ENCODE measurements at regions not wholly inside any gene's neighbourhood (a gene's known extent, or its start where the extent isn't known, plus 50 kb on each side); places are given as distances from the start of the nearest gene placed in this dataset.
"Not testable (repeated sequence)": the region's sequence is repeated elsewhere in the genome, so short reads cannot be mapped to it uniquely, and the experiment has no call there.

DNA sequence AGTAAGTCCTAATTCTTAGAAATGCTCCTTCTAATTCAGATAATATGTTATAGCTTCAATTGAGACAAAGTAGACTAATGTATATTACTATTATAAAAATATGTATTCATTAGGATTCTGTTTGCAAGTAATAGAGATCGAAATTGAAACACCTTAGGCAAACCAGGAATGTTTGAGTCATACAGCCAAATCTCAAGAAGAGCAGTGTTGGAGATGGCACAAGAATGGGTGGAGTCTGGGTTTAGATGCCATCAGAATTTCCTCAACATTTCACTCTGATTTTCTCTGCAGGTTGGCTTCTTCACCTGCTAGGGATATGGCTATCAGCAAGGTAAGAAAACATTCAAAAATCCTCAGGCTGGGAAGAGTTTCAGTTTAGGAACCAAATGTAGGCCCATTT lies 405.4 kb downstream of the CCDC85A start:
- in situ Hi-C loops (cut with HindIII; ENCODE audit: low sequenced_read_pairs): no loop called here
- DNase-seq (ENCODE audit: low spot score): no peak

DNA sequence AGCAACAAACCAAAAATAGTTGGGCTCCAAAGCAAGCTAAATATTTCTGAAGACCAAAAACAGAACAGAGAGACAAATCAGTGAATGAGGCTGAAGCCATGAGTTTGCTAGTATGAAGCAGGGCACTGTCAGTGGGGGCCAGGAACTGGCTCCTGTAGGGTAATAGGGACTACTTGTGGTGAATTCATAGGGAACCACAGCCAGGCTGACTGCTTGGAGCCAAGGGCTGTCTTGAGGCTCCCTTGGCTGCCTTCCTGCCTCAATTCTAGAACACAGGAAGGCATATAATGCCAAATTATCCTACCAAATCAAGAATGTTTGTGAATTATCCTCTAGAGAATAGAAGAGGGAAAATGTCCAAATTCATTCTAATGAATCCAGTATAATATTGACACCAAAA lies 406.0 kb downstream of the CCDC85A start:
- peak; percentile 20 for DNase-seq (ENCODE audit: low spot score)
- in situ Hi-C loops (cut with HindIII; ENCODE audit: low sequenced_read_pairs): no loop called here

DNA sequence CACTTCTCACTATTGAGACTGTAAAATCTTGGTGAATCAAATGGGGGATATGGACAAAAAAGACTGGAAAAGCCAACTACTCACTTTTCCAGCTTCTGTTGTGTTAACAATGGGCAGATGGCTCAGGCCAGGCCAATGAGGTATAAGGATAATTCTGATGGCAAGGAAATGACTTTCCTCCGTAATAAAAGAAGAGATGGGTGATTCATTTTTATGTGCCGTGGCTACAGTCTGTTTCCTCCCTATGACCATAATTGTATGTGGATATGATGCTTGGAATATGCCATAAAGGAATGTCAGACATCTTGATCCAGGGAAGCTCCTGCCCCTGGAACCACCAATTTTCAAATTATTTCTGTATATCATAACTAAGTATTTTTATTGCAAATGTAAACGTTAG lies 406.8 kb downstream of the CCDC85A start:
- DNase-seq (ENCODE audit: low spot score): no peak
- in situ Hi-C loops (cut with HindIII; ENCODE audit: low sequenced_read_pairs): no loop called here

DNA sequence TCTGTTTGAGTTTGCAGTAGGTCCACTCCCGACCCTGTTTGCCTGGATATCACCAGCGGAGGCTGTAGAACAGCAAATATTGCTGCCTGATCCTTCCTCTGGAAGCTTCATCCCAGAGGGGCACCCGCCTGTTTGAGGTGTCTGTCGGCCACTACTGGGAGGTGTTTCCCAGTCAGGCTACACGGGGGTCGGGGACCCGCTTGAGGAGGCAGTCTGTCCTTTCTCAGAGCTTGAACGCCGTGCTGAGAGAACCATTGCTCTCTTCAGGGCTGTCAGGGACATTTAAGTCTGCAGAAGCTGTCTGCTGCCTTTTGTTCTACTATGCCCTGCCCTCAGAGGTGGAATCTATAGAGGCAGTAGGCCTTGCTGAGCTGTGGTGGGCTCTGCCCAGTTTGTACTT lies 422.3 kb downstream of the CCDC85A start:
- DNase-seq (ENCODE audit: low spot score); in situ Hi-C loops (cut with HindIII; ENCODE audit: low sequenced_read_pairs): not testable (repeated sequence)

DNA sequence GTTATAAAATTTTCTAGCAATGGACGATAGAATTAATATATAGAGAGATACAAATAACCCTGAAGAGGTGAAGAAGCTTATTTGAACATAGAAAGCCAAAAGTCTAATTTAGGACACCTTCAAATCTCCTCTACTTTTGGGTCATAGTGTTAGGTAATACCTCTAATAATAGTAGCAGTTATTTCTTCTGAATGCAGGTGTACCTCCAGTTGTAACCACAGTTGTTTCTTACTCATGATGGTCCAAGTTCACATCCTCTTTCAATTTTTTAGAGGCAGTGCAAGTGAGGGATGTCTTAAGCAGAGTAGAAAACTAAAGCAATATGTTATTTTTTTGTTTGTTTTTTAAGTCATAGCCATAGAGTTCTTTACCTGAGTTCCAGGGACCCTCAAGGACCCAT lies 429.5 kb downstream of the CCDC85A start:
- no peak for DNase-seq (ENCODE audit: low spot score)
- in situ Hi-C loops (cut with HindIII; ENCODE audit: low sequenced_read_pairs): no loop called here

DNA sequence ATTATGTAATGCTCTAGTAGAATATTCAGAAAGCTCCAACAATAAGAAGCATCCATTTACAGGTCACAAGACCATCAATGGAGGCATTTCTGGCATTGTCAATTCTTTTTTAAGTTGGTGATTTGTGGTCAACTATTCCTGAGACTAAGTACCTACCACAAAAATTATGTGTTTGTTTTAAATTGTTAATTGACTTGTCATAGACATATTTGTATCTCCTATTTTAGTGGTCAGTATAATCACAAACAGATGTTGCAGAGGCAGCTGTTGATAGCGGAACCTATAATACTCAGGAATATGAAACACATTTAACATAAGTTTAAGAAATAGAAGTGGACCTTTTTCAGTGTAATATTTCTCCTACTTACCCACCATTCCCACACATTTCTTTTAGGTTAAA lies 430.1 kb downstream of the CCDC85A start:
- DNase-seq (ENCODE audit: low spot score): no peak
- in situ Hi-C loops (cut with HindIII; ENCODE audit: low sequenced_read_pairs): no loop called here

DNA sequence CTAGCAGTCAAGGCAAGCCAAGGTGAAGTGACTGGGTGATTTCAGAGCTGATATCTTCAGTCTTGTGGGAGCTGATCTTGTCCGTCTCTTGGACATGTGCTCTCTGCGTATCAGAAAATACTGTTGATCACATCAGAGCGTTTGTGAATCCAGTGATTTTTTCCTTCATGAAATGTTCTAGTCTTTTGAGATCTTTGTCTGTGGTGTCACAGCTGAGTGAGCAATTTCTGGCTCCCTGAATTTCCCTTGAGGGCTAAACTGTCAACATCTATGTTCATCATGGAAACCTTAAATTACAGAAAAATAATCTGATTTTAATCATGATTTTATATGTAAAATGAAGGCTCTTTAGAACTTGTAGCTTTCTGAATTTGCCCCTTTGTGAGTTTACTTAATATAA lies 432.0 kb downstream of the CCDC85A start:
- in situ Hi-C loops (cut with HindIII; ENCODE audit: low sequenced_read_pairs): no loop called here
- DNase-seq (ENCODE audit: low spot score): no peak

DNA sequence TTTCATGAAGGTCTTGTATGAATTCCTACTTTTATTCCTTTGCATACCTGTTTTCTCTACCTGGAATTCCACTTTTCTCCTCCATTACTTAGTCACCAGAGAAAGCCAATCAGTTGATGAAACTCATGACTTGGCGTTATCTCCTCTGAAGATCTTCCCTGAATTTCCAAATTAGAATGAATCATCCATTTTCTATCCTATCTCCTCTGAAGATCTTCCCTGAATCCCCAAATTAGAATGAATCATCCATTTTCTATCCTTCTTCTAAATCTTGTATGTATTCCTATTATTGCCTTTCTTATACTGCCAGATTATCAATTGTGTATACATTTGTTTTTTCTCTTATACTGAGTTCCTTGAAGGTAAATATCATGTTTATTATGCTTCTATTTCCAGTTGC lies 440.4 kb downstream of the CCDC85A start:
- in situ Hi-C loops (cut with HindIII; ENCODE audit: low sequenced_read_pairs): no loop called here
- DNase-seq (ENCODE audit: low spot score): no peak

DNA sequence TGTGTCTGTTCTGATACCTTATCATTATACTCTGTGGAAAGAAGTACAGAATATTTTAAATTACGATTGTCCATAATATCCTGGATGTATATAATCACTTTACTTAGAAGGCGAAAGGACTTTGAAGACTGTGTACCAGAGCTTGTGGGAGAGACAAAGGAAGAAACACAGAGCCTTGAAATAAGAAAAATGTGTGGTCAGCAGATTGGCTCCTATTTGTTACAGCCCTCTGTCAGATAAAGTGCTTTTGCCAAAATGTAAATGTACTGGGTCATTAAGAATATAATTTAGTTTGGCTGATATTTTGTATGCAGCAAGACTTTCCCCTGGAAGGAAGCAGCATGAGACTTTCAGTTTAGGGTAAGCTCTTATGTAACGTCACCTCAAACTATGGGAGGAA lies 443.1 kb downstream of the CCDC85A start:
- in situ Hi-C loops (cut with HindIII; ENCODE audit: low sequenced_read_pairs): no loop called here

DNA sequence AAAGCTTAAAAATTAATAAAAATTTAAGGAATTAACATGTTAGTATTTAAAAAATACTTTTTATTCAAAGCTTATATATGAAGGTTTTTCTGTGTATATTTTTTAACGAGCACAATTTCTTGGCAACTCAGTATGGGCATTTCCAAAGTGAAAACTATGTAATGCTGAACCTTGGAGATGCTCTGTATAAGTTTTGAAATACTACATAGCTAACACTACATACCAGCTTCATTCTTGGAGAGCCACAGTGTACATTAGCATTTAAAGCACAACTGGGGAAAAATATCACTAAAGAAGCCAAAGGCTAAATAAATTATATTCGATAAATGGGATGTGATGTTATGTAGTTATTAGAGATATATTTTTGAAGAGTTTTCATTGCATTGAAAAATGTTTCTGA lies 446.5 kb downstream of the CCDC85A start:
- no peak for DNase-seq (ENCODE audit: low spot score)
- in situ Hi-C loops (cut with HindIII; ENCODE audit: low sequenced_read_pairs): no loop called here

More for the DNA sequence above, 443.1 kb downstream of the CCDC85A start:
- no peak for DNase-seq (ENCODE audit: low spot score)

DNA sequence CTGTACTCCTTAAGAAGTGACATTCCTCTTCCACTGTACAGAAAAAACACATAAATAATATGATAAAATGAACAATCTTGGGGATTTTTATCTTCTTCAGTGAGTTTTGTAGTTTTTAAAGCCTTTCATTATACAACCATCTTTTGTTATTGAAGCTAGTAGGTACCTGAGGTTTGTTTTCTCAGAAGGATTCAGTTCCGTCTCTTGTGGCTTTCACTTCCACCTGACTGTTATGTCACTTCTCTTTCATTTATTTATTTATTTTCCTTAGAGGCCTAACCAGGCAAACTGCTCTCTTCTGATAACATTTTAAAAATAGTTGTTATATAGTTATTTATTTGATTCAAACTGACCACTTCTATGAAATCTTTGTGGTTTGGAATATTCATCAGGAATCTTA lies 464.2 kb downstream of the CCDC85A start:
- no peak for DNase-seq (ENCODE audit: low spot score)
- in situ Hi-C loops (cut with HindIII; ENCODE audit: low sequenced_read_pairs): no loop called here

DNA sequence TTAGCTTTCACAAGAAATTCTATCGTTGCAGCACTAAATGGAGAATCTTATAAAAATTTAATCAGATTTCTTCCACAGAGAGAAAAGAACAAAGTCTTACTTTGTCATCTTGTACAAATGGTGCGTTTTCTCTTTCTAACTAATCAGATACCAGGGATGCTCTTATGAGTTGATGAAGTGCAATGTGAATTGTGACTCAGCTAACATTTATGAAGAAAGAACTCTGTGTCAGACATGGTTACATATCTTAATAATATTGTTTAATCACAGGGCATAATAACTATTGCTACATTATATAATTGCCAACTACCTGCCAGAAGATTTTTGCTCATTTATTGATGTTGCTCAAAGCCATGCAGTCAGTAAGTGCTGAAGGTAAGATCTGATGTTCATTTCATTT lies 465.0 kb downstream of the CCDC85A start:
- no peak for DNase-seq (ENCODE audit: low spot score)
- in situ Hi-C loops (cut with HindIII; ENCODE audit: low sequenced_read_pairs): no loop called here

DNA sequence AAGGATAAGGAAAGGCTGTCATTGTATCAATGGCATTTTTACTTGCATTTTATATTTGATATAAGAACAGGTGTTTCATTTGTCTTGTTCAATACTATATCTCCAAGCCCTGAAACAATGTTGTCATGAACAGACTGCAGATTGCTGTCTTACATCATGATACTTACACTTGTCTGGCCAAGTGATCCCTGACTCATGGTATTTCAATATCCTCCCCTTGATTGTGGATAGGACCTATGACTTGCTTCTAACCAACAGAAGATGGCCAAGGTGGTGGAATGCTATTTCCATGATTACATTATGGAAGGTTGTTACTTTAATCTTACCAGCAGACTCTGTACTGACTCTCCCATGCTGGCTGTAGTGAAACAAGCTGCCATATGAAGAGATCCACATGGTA lies 471.1 kb downstream of the CCDC85A start:
- no peak for DNase-seq (ENCODE audit: low spot score)
- in situ Hi-C loops (cut with HindIII; ENCODE audit: low sequenced_read_pairs): no loop called here

DNA sequence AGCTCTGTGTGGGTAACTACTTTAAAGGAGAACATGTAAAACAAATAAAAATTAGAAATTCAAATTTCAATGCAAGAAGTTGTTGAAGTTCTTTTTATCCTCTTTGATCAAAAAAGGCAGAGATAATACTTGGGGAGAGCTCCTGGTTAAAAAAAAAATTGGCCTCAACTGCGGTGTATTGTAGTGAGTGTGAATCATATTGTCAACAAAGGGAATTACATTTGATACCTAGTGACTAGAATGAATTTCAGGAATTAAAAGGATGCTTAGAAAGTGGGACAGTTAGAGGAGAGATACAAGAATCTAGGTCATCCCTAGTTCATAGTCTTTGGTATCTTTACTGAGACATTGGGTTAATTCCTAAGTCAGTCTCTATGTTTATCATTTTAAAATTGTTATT lies 473.0 kb downstream of the CCDC85A start:
- in situ Hi-C loops (cut with HindIII; ENCODE audit: low sequenced_read_pairs): no loop called here
- DNase-seq (ENCODE audit: low spot score): no peak

DNA sequence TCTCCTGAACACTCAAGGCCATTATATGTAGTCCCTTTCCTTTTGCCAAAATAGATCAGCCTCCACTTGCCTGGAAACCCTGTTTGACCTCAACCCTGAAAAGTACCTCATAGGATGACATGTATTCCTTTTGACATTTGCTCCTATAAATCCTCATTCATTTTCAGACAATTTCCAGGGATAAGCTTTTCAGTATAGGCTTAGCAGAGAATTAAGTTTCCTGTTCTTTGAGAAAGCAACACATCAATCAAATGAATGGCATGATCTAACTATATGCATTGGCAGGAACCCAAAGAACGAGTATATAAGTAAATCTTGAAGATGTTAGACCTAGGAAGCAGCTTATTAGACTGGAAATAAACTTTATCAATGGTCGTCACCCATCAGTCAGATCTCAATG lies 483.0 kb downstream of the CCDC85A start:
- DNase-seq (ENCODE audit: low spot score): no peak
- in situ Hi-C loops (cut with HindIII; ENCODE audit: low sequenced_read_pairs): no loop called here

DNA sequence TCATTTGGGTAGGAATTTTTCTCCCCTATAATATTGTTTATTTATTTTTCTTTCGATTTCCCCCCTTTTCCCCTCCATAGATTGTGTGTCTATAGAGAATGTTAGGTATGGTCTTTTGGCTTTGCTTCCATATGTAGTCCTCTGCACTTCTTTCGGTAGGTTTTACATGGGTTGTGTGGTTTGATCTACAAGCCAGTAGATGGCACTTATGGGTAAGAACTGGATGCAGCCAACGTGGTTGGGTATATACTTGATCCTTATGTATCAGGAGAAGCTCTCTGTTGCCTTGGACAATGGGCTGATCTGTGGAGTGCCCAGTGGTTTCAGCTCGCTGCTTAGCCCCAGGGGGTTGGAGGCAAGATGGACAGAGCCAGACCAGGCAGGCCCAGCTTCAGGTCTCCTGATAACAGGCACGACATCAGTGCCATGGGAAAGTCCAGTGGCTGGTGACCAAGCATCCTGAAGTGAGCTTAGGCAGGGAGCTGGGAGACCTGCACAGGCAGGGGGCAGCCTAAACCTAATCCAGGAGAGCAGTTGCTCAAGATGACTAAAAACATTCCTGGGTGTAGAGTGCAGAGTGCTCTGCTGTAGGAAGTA lies 488.3 kb downstream of the CCDC85A start:
- in situ Hi-C loops (cut with HindIII; ENCODE audit: low sequenced_read_pairs): no loop called here
- DNase-seq (ENCODE audit: low spot score): no peak

DNA sequence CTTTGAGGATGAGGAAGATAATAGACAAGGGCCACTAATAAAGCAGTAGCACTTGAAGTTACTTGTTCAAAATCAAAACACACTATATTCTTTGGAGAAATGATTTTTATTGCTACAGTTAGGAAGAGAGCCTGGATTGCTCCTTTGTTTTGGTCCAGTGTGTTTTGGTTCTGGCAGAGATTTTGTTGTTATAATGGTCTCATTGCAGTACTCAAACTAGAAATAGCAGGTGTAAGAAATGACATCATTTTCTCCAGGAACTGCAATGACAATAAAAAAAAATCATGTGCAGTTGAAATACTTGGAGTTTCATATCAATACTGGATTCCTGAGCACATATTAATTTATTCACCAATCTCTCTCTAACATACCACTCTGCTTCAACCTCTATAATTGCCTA lies 490.3 kb downstream of the CCDC85A start:
- in situ Hi-C loops (cut with HindIII; ENCODE audit: low sequenced_read_pairs): no loop called here

DNA sequence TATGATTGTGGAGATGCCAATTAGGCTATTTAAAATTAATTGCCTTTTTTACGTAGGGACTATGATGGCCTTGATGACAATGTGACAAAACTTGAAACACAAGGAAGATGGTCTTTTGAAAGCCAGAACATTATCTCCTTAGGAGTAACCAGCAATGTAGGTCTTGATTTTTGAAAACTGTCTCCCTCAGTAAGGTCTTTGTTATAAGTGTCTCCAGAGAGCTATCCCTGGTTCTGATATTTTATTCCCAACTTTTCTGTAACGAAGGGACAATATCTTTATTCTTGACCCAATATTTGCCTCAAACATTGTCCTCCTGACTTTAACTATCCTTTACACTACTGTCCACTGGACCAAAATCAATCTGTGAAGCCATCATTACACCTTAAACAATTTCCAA lies 493.2 kb downstream of the CCDC85A start:
- DNase-seq (ENCODE audit: low spot score): no peak
- in situ Hi-C loops (cut with HindIII; ENCODE audit: low sequenced_read_pairs): no loop called here

More for the DNA sequence above, 490.3 kb downstream of the CCDC85A start:
- DNase-seq (ENCODE audit: low spot score): no peak

DNA sequence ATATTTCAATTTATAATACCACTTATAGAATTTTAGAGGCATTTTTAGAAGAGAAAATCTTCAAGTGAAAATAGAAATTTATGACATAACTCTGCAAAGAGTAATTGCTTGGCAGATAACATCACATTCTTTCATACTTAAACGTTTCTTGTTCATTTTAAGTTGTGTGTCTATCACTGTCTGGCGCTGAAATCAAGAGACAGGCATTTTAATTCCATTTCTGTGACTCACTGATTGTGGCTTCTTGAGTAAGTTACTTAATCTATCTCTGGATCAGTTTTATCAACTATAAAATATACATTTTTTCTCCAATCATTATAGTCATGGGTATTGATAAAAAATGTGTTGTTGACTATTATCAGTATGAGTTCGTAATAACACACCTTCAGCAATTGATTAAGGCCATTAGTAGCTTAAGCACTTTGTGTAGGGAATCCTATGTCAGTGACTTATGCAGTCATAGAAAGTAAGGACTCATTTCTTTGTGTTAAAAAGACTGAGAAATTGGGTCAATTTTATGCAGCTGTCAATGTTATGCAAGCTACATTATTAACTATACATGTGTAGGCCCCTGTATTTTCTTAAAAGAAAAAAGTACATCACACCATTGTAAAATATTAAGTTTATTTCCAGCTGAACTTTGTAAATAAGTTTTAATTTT lies 497.3 kb downstream of the CCDC85A start:
- DNase-seq (ENCODE audit: low spot score): no peak
- in situ Hi-C loops (cut with HindIII; ENCODE audit: low sequenced_read_pairs): no loop called here

DNA sequence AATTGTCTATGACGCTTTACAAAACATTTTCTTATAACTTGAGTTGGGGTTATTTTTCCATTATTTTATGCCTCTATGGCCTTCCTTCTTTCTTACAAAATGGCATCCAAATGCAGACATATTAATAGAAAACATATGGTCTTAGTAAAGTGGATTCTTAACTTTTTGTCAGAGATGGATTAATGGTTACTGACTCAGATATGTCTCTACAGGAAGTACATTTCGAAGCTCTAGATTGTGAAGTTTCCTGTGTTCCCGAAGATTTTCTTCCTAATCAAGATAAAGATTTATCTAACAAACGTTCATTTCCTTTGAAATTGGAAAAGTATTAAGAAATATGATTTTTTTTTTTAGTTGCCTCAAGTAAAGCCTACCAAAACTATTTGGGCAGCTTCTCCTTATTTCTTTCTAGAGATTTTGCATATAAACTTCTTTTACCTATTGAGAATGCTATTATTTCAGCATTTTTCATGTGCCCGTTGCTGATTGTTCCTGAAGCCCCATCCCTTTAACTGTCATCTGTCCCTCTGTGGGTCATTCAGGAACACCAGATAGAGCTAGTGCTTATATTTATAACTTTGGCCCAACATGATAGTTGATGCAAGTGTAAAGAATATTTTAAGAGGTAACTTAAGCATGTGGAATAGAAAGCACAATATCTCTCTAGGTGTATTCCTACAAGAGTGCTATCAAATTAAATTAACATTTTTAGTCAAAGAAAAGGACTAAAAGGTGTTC lies 498.0 kb downstream of the CCDC85A start:
- in situ Hi-C loops (cut with HindIII; ENCODE audit: low sequenced_read_pairs): no loop called here
- no peak for DNase-seq (ENCODE audit: low spot score)

DNA sequence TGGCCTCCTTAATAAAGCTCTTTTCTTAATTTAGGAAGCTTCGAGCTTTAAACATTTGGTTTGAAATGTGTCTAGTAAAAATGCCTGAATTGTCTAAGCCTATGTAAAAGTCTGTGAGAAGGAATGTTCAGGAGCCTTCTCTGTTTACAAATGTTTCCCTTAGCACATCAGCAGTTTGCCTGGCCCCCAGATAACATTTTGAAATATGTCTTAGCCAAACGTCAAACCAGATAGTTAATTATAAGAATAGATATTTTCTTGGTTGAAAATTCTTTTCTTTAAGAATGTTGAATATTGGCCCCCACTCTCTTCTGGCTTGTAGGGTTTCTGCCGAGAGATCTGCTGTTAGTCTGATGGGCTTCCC lies 498.6 kb downstream of the CCDC85A start:
- in situ Hi-C loops (cut with HindIII; ENCODE audit: low sequenced_read_pairs): no loop called here
- DNase-seq (ENCODE audit: low spot score): no peak
